GM12873 (cell line): ENCODE measurements at regions not wholly inside any gene's neighbourhood (a gene's known extent, or its start where the extent isn't known, plus 50 kb on each side); places are given as distances from the start of the nearest gene placed in this dataset.

ENCODE experiments used
- TF ChIP-seq, protein P1 (sequence below): IDR thresholded peaks from 2 replicates; pipeline ENCODE4 v1.5.1; 2012; ENCODE audit warnings: low read depth, mild to moderate bottlenecking, moderate library complexity, low read length, control low read depth; ENCODE audit not compliant: insufficient read depth; ENCODE audit errors: missing control alignments

DNA sequence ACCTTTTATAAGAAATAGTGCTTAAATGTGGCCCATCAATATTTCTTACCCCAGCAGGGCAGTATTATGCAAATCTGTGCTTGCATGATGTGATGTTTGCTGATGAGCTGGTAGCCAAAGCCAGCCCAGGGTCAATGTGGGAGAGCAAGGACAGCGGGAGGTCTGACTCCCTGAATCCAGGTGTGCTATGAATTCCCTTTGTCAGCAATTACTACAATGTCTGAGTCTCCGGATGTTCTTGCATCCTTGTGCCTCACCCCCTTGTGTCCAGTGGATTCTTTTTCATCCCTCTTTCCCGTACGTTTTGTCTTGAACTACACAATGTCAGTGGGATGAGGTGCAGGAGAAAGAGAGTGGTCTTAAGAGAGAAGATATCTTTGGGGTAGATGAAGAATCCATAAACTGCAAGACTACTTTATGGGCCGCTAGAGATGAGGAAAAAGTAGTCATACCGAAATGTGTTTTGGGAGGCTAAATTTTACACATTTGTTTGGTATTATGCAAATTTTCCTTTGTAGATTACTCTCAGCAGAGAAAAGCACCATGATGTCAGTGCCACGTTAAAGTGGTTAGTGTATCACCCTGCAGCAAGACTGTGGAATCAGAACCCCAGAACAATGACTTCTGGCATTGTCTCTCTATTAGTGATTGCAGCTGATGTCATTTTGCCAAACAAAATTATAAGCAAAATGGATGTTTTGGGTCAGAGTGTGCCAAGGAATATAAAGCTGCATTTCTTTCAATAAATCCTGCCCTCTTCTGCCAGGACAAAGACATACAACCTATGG lies 53.5 kb upstream of the TSHZ3 start:
- TF ChIP-seq, protein P1, sequence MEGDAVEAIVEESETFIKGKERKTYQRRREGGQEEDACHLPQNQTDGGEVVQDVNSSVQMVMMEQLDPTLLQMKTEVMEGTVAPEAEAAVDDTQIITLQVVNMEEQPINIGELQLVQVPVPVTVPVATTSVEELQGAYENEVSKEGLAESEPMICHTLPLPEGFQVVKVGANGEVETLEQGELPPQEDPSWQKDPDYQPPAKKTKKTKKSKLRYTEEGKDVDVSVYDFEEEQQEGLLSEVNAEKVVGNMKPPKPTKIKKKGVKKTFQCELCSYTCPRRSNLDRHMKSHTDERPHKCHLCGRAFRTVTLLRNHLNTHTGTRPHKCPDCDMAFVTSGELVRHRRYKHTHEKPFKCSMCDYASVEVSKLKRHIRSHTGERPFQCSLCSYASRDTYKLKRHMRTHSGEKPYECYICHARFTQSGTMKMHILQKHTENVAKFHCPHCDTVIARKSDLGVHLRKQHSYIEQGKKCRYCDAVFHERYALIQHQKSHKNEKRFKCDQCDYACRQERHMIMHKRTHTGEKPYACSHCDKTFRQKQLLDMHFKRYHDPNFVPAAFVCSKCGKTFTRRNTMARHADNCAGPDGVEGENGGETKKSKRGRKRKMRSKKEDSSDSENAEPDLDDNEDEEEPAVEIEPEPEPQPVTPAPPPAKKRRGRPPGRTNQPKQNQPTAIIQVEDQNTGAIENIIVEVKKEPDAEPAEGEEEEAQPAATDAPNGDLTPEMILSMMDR = no peak

DNA sequence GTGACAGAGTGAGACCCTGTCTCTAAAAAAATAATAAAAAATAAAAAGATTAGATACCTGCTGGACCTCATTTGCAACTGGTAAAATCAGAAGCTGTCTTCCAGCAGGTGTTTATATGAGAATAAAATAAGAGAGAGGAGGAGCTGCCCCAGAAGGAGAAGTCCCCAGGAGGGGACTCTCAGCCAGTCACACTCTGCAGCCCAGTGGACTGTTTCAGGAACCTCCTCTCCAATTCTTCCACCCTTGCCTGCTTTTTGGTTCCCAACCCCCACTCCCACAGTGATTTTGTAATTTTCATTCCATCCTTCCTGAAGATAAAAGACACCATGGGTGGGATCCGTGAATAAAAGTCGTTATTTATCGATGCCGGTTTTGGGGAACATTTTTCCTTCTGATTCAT lies 56.9 kb upstream of the TSHZ3 start:
- TF ChIP-seq, protein P1 = no peak

DNA sequence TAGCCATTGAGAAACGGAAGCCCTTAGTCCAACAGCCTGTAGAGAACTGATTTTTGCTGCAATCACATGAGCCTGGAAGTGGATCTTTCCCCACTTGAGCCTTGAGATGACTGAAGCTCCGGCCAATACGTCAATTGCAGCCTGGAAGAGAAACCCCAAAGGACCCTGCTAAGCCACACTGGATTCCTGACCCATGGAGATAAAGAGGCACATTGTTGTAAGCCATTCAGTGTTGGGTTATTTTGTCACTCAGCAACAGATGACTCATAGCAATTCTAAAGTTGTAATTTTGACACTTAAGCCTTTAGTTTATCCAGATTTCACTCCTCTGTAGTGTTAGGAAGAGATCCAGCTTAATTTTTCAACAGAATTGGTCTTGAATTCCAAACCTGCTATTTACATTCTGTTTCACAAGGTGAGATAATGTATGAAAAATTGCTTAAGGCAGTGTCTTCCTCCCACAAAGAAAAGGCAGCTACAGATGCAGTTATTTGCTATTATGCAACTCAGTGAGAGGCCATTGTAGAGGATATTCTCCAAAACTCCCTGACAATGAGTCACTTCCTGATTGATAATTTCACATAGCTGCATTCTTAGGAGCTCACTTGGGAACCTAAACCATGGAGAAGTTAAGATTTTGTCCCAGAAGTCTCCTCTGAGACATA lies 59.4 kb upstream of the TSHZ3 start:
- TF ChIP-seq, protein P1 = no peak

DNA sequence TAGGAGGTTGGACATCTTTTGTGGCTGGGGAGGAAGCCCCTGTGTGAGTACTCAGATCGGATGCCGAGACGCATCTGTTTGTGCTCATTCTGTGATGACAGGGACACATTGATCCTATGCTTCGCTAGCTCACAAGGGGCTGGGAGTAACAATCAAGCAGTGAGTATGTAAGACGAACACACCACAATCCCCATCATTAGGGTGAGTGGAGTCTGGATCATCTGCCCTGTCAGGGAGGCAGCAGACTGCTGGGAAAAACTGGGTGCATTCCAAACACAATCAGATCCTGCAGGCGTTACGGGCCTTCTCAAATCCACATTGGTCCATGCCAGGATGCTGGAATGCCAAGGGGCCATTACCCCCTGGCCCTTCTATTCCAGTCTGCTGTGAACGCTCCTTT lies 64.1 kb upstream of the TSHZ3 start:
- TF ChIP-seq, protein P1 = no peak

DNA sequence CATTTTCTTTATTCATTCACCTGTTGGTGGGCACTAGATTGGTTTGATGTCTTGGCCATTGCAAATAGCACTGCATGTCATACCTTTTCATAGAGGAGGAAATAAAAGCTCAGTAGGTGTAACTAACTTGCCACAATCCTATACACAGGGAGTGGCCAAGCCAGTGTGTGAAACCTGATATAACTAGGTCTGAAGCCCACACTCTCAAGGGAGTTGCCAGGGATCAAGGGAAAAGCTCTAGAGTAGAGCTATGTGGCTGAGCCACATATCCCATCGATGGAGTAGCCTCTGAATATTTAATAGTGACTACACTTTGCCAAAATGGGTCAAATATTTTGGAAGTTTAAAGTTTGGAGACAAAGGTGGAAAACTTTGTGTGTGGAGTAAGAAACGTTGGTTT lies 66.1 kb upstream of the TSHZ3 start:
- TF ChIP-seq, protein P1 = no peak

DNA sequence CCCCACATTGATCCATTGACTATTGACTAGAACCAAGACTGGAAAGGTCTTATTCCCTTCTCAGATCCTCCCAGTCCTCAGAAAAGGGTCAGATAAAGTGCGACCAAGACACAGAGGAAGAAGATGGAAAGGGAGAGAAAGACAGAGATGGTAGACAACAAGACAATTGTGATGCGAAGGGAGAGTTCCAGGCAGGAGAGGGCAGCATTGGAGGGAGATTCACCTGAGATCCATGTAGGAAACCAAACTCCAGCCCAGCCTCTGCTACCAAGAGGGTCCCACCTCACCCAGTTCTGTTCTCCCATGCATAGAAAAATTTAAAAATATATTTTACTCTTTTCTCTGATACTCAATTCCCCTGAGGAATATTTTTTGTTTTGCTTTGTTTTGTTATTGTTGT lies 67.3 kb upstream of the TSHZ3 start:
- TF ChIP-seq, protein P1 = no peak

DNA sequence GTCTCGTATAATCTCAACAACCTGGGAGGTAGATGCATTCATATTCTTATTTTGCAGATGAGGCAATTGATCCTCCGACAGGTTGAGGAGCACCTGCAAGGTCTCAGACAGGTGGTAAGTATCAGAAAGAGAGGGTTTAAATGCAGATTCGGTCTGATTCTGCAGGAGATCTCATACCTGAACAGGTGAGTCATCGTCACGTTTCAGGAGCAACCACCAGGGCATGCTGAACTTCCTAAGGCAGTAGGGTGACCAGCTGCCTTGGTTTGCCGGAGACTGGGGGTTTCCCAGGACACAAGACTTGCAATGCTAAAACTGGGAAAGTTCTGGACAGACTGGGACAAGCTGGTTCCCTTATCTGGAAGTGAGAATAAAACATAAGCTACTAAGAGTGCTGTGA lies 68.8 kb upstream of the TSHZ3 start:
- TF ChIP-seq, protein P1 = no peak
